ENCODE measurements at regions not wholly inside any gene's neighbourhood (a gene's known extent, or its start where the extent isn't known, plus 50 kb on each side); places are given as distances from the start of the nearest gene placed in this dataset.

GRCh38 chr2:49553658-49554057 lies 399.3 kb upstream of the FSHR start:
- H3K4me1 Mint-ChIP-seq, result no peaks in the 10 kb centered on the region
- DNase-seq (no peak), ATAC-seq (no peak)
- peaks cover 0 to 14% of the 10 kb centered on the region in 2 donors for H3K9me3 Mint-ChIP-seq
- H3K27ac Mint-ChIP-seq, result no peak overlapping the region
- H3K27me3 Mint-ChIP-seq, result no peaks in the 10 kb centered on the region
- H3K4me3 Mint-ChIP-seq, result no peak overlapping the region

GRCh38 chr2:49532702-49533101 lies 378.4 kb upstream of the FSHR start:
- H3K9me3 Mint-ChIP-seq, result peaks cover 31 to 36% of the 10 kb centered on the region in 2 donors
- ATAC-seq, result no peak
- no peak overlapping the region for H3K4me3 Mint-ChIP-seq
- H3K27ac Mint-ChIP-seq, result no peak overlapping the region
- H3K27me3 Mint-ChIP-seq, result no peaks in the 10 kb centered on the region
- H3K4me1 Mint-ChIP-seq, result no peaks in the 10 kb centered on the region
- no peak for DNase-seq

- peaks cover 11 to 16% of the 10 kb centered on the region in 2 donors for H3K9me3 Mint-ChIP-seq
- DNase-seq (no peak), ATAC-seq (no peak)
- H3K4me1 Mint-ChIP-seq, result no peaks in the 10 kb centered on the region
- no peaks in the 10 kb centered on the region for H3K27me3 Mint-ChIP-seq
- no peak overlapping the region for H3K27ac Mint-ChIP-seq
- H3K4me3 Mint-ChIP-seq, result no peak overlapping the region
Observed at GRCh38 chr2:49515996-49516782, 361.9 kb upstream of the FSHR start.

GRCh38 chr2:49514201-49514600 lies 359.9 kb upstream of the FSHR start:
- no peak for DNase-seq
- Mint-ChIP-seq H3K27ac (no peak overlapping the region), H3K9me3 (peaks cover 0 to 5% of the 10 kb centered on the region in 2 donors), H3K4me3 (no peak overlapping the region), H3K4me1 (no peaks in the 10 kb centered on the region), H3K27me3 (no peaks in the 10 kb centered on the region)
- ATAC-seq, result no peak

- H3K9me3 Mint-ChIP-seq, result peaks cover 9 to 20% of the 10 kb centered on the region in 2 donors
- no peak overlapping the region for H3K27ac Mint-ChIP-seq
- DNase-seq, result no peak
- no peak overlapping the region for H3K4me3 Mint-ChIP-seq
- no peak for ATAC-seq
- no peaks in the 10 kb centered on the region for H3K27me3 Mint-ChIP-seq
- H3K4me1 Mint-ChIP-seq, result no peaks in the 10 kb centered on the region
Observed at GRCh38 chr2:49490710-49491109, 336.4 kb upstream of the FSHR start.

GRCh38 chr2:49487139-49487538 lies 332.8 kb upstream of the FSHR start:
- Mint-ChIP-seq H3K27ac (no peak overlapping the region), H3K27me3 (no peaks in the 10 kb centered on the region), H3K4me3 (no peak overlapping the region), H3K4me1 (no peaks in the 10 kb centered on the region), H3K9me3 (peaks cover 8 to 12% of the 10 kb centered on the region in 2 donors)
- no peak for DNase-seq
- ATAC-seq, result no peak

GRCh38 chr2:49480520-49480919 lies 326.2 kb upstream of the FSHR start:
- no peak overlapping the region for H3K4me3 Mint-ChIP-seq
- peaks cover 0 to 10% of the 10 kb centered on the region in 2 donors for H3K9me3 Mint-ChIP-seq
- DNase-seq (no peak), ATAC-seq (no peak)
- H3K4me1 Mint-ChIP-seq, result no peaks in the 10 kb centered on the region
- no peak overlapping the region for H3K27ac Mint-ChIP-seq
- no peaks in the 10 kb centered on the region for H3K27me3 Mint-ChIP-seq

- DNase-seq (no peak), ATAC-seq (no peak)
- Mint-ChIP-seq H3K4me3 (no peak overlapping the region), H3K9me3 (peaks cover 19 to 24% of the 10 kb centered on the region in 2 donors), H3K27me3 (no peaks in the 10 kb centered on the region), H3K27ac (no peak overlapping the region), H3K4me1 (no peaks in the 10 kb centered on the region)
Observed at GRCh38 chr2:49465157-49465831, 311.0 kb upstream of the FSHR start.

GRCh38 chr2:49459314-49459993 lies 305.1 kb upstream of the FSHR start:
- ATAC-seq (no peak), DNase-seq (no peak)
- H3K4me3 Mint-ChIP-seq, result no peak overlapping the region
- peaks cover 0 to 12% of the 10 kb centered on the region in 2 donors for H3K9me3 Mint-ChIP-seq
- H3K27me3 Mint-ChIP-seq, result no peaks in the 10 kb centered on the region
- no peak overlapping the region for H3K27ac Mint-ChIP-seq
- no peaks in the 10 kb centered on the region for H3K4me1 Mint-ChIP-seq

- DNase-seq, result no peak
- Mint-ChIP-seq H3K4me3 (no peak overlapping the region), H3K9me3 (peaks cover 0 to 7% of the 10 kb centered on the region in 2 donors), H3K27me3 (no peaks in the 10 kb centered on the region), H3K4me1 (no peaks in the 10 kb centered on the region), H3K27ac (no peak overlapping the region)
- ATAC-seq, result no peak
Observed at GRCh38 chr2:49444005-49444404, 289.7 kb upstream of the FSHR start.

GRCh38 chr2:49426996-49427395 lies 272.7 kb upstream of the FSHR start:
- no peak overlapping the region for H3K27ac Mint-ChIP-seq
- H3K9me3 Mint-ChIP-seq, result peaks cover 0 to 16% of the 10 kb centered on the region in 2 donors
- ATAC-seq (no peak), DNase-seq (no peak)
- H3K4me3 Mint-ChIP-seq, result no peak overlapping the region
- no peaks in the 10 kb centered on the region for H3K27me3 Mint-ChIP-seq
- no peaks in the 10 kb centered on the region for H3K4me1 Mint-ChIP-seq

GRCh38 chr2:49416252-49416651 lies 261.9 kb upstream of the FSHR start:
- no peak for ATAC-seq
- Mint-ChIP-seq H3K4me3 (no peak overlapping the region), H3K4me1 (no peaks in the 10 kb centered on the region), H3K9me3 (peaks cover 0 to 4% of the 10 kb centered on the region in 2 donors), H3K27me3 (no peaks in the 10 kb centered on the region), H3K27ac (no peak overlapping the region)
- DNase-seq, result no peak

- H3K4me3 Mint-ChIP-seq, result no peak overlapping the region
- no peaks in the 10 kb centered on the region for H3K27me3 Mint-ChIP-seq
- peaks cover 4 to 20% of the 10 kb centered on the region in 2 donors for H3K9me3 Mint-ChIP-seq
- ATAC-seq (no peak), DNase-seq (no peak)
- no peak overlapping the region for H3K27ac Mint-ChIP-seq
- H3K4me1 Mint-ChIP-seq, result no peaks in the 10 kb centered on the region
Observed at GRCh38 chr2:49404108-49404507, 249.8 kb upstream of the FSHR start.

GRCh38 chr2:49403637-49404036 lies 249.3 kb upstream of the FSHR start:
- ATAC-seq (no peak), DNase-seq (no peak)
- H3K4me1 Mint-ChIP-seq, result no peaks in the 10 kb centered on the region
- H3K27me3 Mint-ChIP-seq, result no peaks in the 10 kb centered on the region
- no peak overlapping the region for H3K4me3 Mint-ChIP-seq
- H3K27ac Mint-ChIP-seq, result no peak overlapping the region
- H3K9me3 Mint-ChIP-seq, result peaks cover 0 to 15% of the 10 kb centered on the region in 2 donors

GRCh38 chr2:49379406-49379805 lies 225.1 kb upstream of the FSHR start:
- ATAC-seq (no peak), DNase-seq (no peak)
- Mint-ChIP-seq H3K27ac (no peak overlapping the region), H3K4me1 (no peaks in the 10 kb centered on the region), H3K27me3 (no peaks in the 10 kb centered on the region), H3K9me3 (peaks cover 19 to 21% of the 10 kb centered on the region in 2 donors), H3K4me3 (no peak overlapping the region)

- DNase-seq, result no peak
- no peak overlapping the region for H3K27ac Mint-ChIP-seq
- ATAC-seq, result no peak
- no peaks in the 10 kb centered on the region for H3K27me3 Mint-ChIP-seq
- H3K9me3 Mint-ChIP-seq, result peaks cover 7 to 8% of the 10 kb centered on the region in 2 donors
- no peaks in the 10 kb centered on the region for H3K4me1 Mint-ChIP-seq
- no peak overlapping the region for H3K4me3 Mint-ChIP-seq
Observed at GRCh38 chr2:49371128-49371701, 216.9 kb upstream of the FSHR start.

All from stimulated activated naive CD8-positive, alpha-beta T cell treated with anti-CD3 and anti-CD28 coated beads, Interleukin-15, amount 100 ng/mL, for 72 hours (primary cell).